Hepatocyte (in vitro differentiated cells): ENCODE measurements at regions not wholly inside any gene's neighbourhood (a gene's known extent, or its start where the extent isn't known, plus 50 kb on each side); places are given as distances from the start of the nearest gene placed in this dataset.

Experiments used
- EZH2 ChIP-seq: fragments of 200-600 bp; sonication (generic); IDR thresholded peaks from 2 replicates; pipeline ENCODE4 v1.6.1; 2016; ENCODE audit warnings: antibody characterized with exemption, mild to moderate bottlenecking, borderline replicate concordance
- EZH2phosphoT487 ChIP-seq: fragments of 200-600 bp; sonication (generic); IDR thresholded peaks from one replicate; pipeline ENCODE4 v1.6.1; 2018; ENCODE audit warnings: antibody characterized with exemption, mild to moderate bottlenecking, low read depth, moderate library complexity; ENCODE audit not compliant: unreplicated experiment, severe bottlenecking
- TF ChIP-seq, protein P1 (sequence below): fragments of 200-600 bp; sonication (generic); IDR thresholded peaks from 2 replicates; pipeline ENCODE4 v1.5.1; 2016; ENCODE audit warnings: antibody characterized with exemption, mild to moderate bottlenecking; ENCODE audit not compliant: poor library complexity

DNA sequence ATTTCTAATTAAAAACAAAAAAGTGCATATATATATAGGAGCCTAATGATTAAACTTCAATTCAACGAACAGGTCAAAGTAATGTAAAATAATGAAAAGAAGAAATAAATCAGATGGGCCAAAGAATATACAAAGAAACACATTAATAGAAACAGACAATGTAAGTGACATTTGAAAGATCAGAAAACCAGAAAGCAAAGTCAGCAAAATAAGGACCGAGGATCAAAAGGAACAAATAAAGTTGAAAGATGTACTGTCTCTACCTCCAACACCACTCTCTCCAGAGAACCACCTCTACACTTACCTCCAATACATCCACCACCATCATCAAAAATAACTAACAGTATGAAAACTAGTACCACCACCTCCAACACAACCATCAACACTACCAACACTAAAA is 1226.3 kb upstream of the NCAM2 start:
- no peak for TF ChIP-seq EZH2
- TF ChIP-seq, protein P1, sequence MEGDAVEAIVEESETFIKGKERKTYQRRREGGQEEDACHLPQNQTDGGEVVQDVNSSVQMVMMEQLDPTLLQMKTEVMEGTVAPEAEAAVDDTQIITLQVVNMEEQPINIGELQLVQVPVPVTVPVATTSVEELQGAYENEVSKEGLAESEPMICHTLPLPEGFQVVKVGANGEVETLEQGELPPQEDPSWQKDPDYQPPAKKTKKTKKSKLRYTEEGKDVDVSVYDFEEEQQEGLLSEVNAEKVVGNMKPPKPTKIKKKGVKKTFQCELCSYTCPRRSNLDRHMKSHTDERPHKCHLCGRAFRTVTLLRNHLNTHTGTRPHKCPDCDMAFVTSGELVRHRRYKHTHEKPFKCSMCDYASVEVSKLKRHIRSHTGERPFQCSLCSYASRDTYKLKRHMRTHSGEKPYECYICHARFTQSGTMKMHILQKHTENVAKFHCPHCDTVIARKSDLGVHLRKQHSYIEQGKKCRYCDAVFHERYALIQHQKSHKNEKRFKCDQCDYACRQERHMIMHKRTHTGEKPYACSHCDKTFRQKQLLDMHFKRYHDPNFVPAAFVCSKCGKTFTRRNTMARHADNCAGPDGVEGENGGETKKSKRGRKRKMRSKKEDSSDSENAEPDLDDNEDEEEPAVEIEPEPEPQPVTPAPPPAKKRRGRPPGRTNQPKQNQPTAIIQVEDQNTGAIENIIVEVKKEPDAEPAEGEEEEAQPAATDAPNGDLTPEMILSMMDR, result no peak
- no peak for TF ChIP-seq EZH2phosphoT487
